ENCODE measurements at regions not wholly inside any gene's neighbourhood (a gene's known extent, or its start where the extent isn't known, plus 50 kb on each side); places are given as distances from the start of the nearest gene placed in this dataset.

DNA sequence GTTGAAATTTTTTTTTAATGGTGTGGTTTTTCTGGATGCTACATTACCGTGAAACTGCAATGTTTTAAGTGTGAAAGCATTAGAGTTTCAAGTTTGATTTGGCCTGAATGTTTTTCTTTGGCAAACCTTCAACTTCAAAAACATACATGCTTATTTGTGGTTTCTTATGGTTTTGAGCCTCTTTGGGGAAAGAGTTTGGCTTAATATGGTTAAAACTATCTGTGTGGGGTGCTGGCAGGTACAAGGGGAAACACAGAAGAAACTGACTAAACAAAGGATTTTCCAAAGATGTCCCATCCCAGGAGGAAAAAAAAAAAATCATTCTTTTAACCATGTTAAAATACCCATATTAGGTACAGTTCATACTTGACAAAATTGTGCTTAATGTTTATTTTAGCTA is 121.1 kb downstream of the HGF start:
- TF ChIP-seq POLR2A (IDR thresholded peaks at IDR 0.05; ENCODE audit: low read depth, low read length) = no peak
- no peak for TF ChIP-seq TAF1 (IDR thresholded peaks at IDR 0.05; ENCODE audit: low read depth, low read length)
- no peak for TF ChIP-seq SPI1 (IDR thresholded peaks at IDR 0.05; ENCODE audit: low read depth, low read length)
- TF ChIP-seq POU2F2 (IDR thresholded peaks at IDR 0.05; ENCODE audit: low read depth, low read length) = no peak
- TF ChIP-seq POLR2AphosphoS5 (IDR thresholded peaks at IDR 0.05; ENCODE audit: low read depth, low read length) = no peak
- TF ChIP-seq PAX5 (IDR thresholded peaks at IDR 0.05; ENCODE audit: insufficient read depth, low read length, severe bottlenecking) = no peak
- DNase-seq (ENCODE audit: insufficient read length, low spot score) = no peak
- no peak for FAIRE-seq

GRCh38 chr7:81645435-81645834 is 124.4 kb downstream of the HGF start:
- no peak for FAIRE-seq

DNA sequence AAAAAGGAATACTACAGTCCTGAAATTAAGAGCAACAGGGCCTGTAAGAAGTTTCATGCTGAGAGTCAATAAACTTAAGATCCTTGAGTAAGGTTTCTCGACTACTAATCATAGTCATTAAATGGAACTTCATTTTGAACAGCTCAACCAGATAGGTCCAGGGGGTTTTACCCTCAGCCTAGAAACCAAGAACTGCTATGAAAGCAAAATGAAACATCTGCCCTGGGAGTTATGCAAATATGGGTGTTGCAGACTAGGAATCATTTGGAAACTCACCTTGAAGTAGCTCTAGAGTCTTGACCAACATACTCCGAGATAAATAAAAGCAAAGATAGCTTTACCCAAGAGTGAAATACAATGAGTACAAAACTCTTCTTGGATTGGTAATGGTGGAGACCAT is 128.0 kb downstream of the HGF start:
- DNase-seq (ENCODE audit: insufficient read length, low spot score) = no peak
- TF ChIP-seq PAX5 (IDR thresholded peaks at IDR 0.05; ENCODE audit: insufficient read depth, low read length, severe bottlenecking) (no peak), TAF1 (IDR thresholded peaks at IDR 0.05; ENCODE audit: low read depth, low read length) (no peak), SPI1 (IDR thresholded peaks at IDR 0.05; ENCODE audit: low read depth, low read length) (no peak), POLR2AphosphoS5 (IDR thresholded peaks at IDR 0.05; ENCODE audit: low read depth, low read length) (no peak)
- no peak for FAIRE-seq

More at GRCh38 chr7:81645435-81645834, 124.4 kb downstream of the HGF start:
- TF ChIP-seq POU2F2 (IDR thresholded peaks at IDR 0.05; ENCODE audit: low read depth, low read length) (no peak), TAF1 (IDR thresholded peaks at IDR 0.05; ENCODE audit: low read depth, low read length) (no peak)
- DNase-seq (ENCODE audit: insufficient read length, low spot score) = no peak

GRCh38 chr7:81638198-81638597 is 131.6 kb downstream of the HGF start:
- no peak for FAIRE-seq
- DNase-seq (ENCODE audit: insufficient read length, low spot score) = no peak

DNA sequence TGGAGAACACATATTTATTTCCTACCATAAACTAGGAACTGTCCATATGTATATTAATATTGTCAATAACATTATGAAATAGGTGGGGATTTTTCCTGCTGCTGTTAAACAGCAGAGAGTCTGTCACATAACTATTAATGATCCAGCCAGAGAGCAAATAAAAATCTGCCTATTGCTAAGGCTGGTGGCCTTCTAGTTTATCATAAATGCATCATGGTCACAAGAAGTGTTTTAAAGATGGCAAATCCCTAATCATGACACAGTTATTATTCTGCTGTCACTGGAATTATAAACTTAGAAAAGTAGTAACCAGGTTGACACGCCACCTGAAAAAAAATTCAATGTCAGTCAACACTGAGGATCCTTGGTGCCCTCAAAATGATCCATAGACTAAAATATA is 132.3 kb downstream of the HGF start:
- FAIRE-seq (no peak), DNase-seq (ENCODE audit: insufficient read length, low spot score) (no peak)
- TF ChIP-seq TAF1 (IDR thresholded peaks at IDR 0.05; ENCODE audit: low read depth, low read length) = no peak
- no peak for TF ChIP-seq SPI1 (IDR thresholded peaks at IDR 0.05; ENCODE audit: low read depth, low read length)

More at GRCh38 chr7:81638198-81638597, 131.6 kb downstream of the HGF start:
- TF ChIP-seq POLR2AphosphoS5 (IDR thresholded peaks at IDR 0.05; ENCODE audit: low read depth, low read length) = no peak
- no peak for TF ChIP-seq TAF1 (IDR thresholded peaks at IDR 0.05; ENCODE audit: low read depth, low read length)
- TF ChIP-seq PAX5 (IDR thresholded peaks at IDR 0.05; ENCODE audit: insufficient read depth, low read length, severe bottlenecking) = no peak
- TF ChIP-seq POU2F2 (IDR thresholded peaks at IDR 0.05; ENCODE audit: low read depth, low read length) = no peak
- TF ChIP-seq POLR2A (IDR thresholded peaks at IDR 0.05; ENCODE audit: low read depth, low read length) = no peak
- no peak for TF ChIP-seq SPI1 (IDR thresholded peaks at IDR 0.05; ENCODE audit: low read depth, low read length)

- FAIRE-seq (no peak), DNase-seq (ENCODE audit: insufficient read length, low spot score) (no peak)
- TF ChIP-seq POLR2A (IDR thresholded peaks at IDR 0.05; ENCODE audit: low read depth, low read length) (no peak), SPI1 (IDR thresholded peaks at IDR 0.05; ENCODE audit: low read depth, low read length) (no peak), POLR2AphosphoS5 (IDR thresholded peaks at IDR 0.05; ENCODE audit: low read depth, low read length) (no peak), POU2F2 (IDR thresholded peaks at IDR 0.05; ENCODE audit: low read depth, low read length) (no peak), TAF1 (IDR thresholded peaks at IDR 0.05; ENCODE audit: low read depth, low read length) (no peak), PAX5 (IDR thresholded peaks at IDR 0.05; ENCODE audit: insufficient read depth, low read length, severe bottlenecking) (no peak)
Measured at GRCh38 chr7:81632418-81632817, 137.4 kb downstream of the HGF start.

DNA sequence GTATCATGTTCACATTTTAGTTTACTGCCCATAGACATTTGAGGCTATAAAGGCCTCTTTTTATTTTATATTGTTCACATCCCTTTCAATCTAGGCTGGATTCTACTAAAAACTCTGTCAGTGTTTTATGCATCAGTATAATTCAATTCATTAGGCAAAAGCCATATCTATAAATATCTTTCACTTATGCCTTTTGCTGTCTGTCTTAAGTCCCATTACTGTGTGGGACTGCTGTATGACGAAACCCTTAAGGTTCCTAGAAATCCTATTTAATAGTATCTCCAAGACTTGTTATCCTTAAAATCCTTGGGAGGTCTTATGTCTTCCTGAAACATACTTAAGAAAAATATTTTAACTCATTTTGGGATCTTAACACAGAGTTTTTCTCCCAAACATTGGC is 139.2 kb downstream of the HGF start:
- DNase-seq (ENCODE audit: insufficient read length, low spot score) = no peak
- TF ChIP-seq TAF1 (IDR thresholded peaks at IDR 0.05; ENCODE audit: low read depth, low read length) = no peak
- TF ChIP-seq POLR2AphosphoS5 (IDR thresholded peaks at IDR 0.05; ENCODE audit: low read depth, low read length) = no peak
- TF ChIP-seq SPI1 (IDR thresholded peaks at IDR 0.05; ENCODE audit: low read depth, low read length) = no peak
- TF ChIP-seq POLR2A (IDR thresholded peaks at IDR 0.05; ENCODE audit: low read depth, low read length) = no peak
- no peak for TF ChIP-seq POU2F2 (IDR thresholded peaks at IDR 0.05; ENCODE audit: low read depth, low read length)
- no peak for TF ChIP-seq PAX5 (IDR thresholded peaks at IDR 0.05; ENCODE audit: insufficient read depth, low read length, severe bottlenecking)
- no peak for FAIRE-seq

- DNase-seq (ENCODE audit: insufficient read length, low spot score) = no peak
- no peak for FAIRE-seq
- TF ChIP-seq POLR2AphosphoS5 (IDR thresholded peaks at IDR 0.05; ENCODE audit: low read depth, low read length) (no peak), POU2F2 (IDR thresholded peaks at IDR 0.05; ENCODE audit: low read depth, low read length) (no peak), TAF1 (IDR thresholded peaks at IDR 0.05; ENCODE audit: low read depth, low read length) (no peak), POLR2A (IDR thresholded peaks at IDR 0.05; ENCODE audit: low read depth, low read length) (no peak), SPI1 (IDR thresholded peaks at IDR 0.05; ENCODE audit: low read depth, low read length) (no peak), PAX5 (IDR thresholded peaks at IDR 0.05; ENCODE audit: insufficient read depth, low read length, severe bottlenecking) (no peak)
Measured at GRCh38 chr7:81629702-81630101, 140.1 kb downstream of the HGF start.

- DNase-seq (ENCODE audit: insufficient read length, low spot score) = no peak
- no peak for FAIRE-seq
- no peak for TF ChIP-seq PAX5 (IDR thresholded peaks at IDR 0.05; ENCODE audit: insufficient read depth, low read length, severe bottlenecking)
Measured at GRCh38 chr7:81628951-81629350, 140.9 kb downstream of the HGF start.

GRCh38 chr7:81627536-81628287 is 142.1 kb downstream of the HGF start:
- DNase-seq (ENCODE audit: insufficient read length, low spot score) (no peak), FAIRE-seq (no peak)

More at GRCh38 chr7:81627536-81628287, 142.1 kb downstream of the HGF start:
- no peak for TF ChIP-seq PAX5 (IDR thresholded peaks at IDR 0.05; ENCODE audit: insufficient read depth, low read length, severe bottlenecking)
- TF ChIP-seq TAF1 (IDR thresholded peaks at IDR 0.05; ENCODE audit: low read depth, low read length) = no peak
- no peak for TF ChIP-seq POLR2AphosphoS5 (IDR thresholded peaks at IDR 0.05; ENCODE audit: low read depth, low read length)
- TF ChIP-seq POLR2A (IDR thresholded peaks at IDR 0.05; ENCODE audit: low read depth, low read length) = no peak
- TF ChIP-seq SPI1 (IDR thresholded peaks at IDR 0.05; ENCODE audit: low read depth, low read length) = no peak
- TF ChIP-seq POU2F2 (IDR thresholded peaks at IDR 0.05; ENCODE audit: low read depth, low read length) = no peak
